OCI-LY3 (cell line): ENCODE measurements at regions not wholly inside any gene's neighbourhood (a gene's known extent, or its start where the extent isn't known, plus 50 kb on each side); places are given as distances from the start of the nearest gene placed in this dataset.

Source experiments
- CTCF ChIP-seq: fragments of 200-600, 300-600 bp; sonication (generic); IDR thresholded peaks from 2 replicates; pipeline ENCODE4 v1.5.1; 2014; ENCODE audit warnings: antibody characterized with exemption, low read length, low read depth
- EZH2phosphoT487 ChIP-seq: fragments of 200-600 bp; shearing (Covaris generic); IDR thresholded peaks from 2 replicates; pipeline ENCODE4 v1.6.1; 2018; ENCODE audit warnings: antibody characterized with exemption, mixed run types, low read depth

- TF ChIP-seq EZH2phosphoT487, result no peak
- no peak for TF ChIP-seq CTCF
These were observed 163.5 kb upstream of the MXRA5 start for GRCh38 chrX:3509934-3510333.
